HepG2 (cell line): ENCODE measurements at regions not wholly inside any gene's neighbourhood (a gene's known extent, or its start where the extent isn't known, plus 50 kb on each side); places are given as distances from the start of the nearest gene placed in this dataset.

ENCODE experiments used
- HNRNPH1 ChIP-seq: fragments of 200-400 bp; formaldehyde crosslinking; optimal IDR thresholded peaks from 2 replicates; pipeline ENCODE3; 2017; ENCODE audit warnings: mild to moderate bottlenecking, low read depth, low read length
- ZFX ChIP-seq: sonication (generic); formaldehyde crosslinking; IDR thresholded peaks from 2 replicates; pipeline ENCODE4 v1.4.0; 2020; ENCODE audit warnings: mild to moderate bottlenecking, low read depth, missing genetic modification reagents, moderate library complexity
- TF ChIP-seq, protein P1 (sequence below): sonication (generic); formaldehyde crosslinking; IDR thresholded peaks from 2 replicates; pipeline ENCODE4 v1.4.0; 2020; ENCODE audit warnings: missing genetic modification reagents
- TF ChIP-seq, protein P2 (sequence below): sonication (generic); formaldehyde crosslinking; IDR thresholded peaks from 2 replicates; pipeline ENCODE4 v1.4.0; 2020; ENCODE audit warnings: missing genetic modification reagents

DNA sequence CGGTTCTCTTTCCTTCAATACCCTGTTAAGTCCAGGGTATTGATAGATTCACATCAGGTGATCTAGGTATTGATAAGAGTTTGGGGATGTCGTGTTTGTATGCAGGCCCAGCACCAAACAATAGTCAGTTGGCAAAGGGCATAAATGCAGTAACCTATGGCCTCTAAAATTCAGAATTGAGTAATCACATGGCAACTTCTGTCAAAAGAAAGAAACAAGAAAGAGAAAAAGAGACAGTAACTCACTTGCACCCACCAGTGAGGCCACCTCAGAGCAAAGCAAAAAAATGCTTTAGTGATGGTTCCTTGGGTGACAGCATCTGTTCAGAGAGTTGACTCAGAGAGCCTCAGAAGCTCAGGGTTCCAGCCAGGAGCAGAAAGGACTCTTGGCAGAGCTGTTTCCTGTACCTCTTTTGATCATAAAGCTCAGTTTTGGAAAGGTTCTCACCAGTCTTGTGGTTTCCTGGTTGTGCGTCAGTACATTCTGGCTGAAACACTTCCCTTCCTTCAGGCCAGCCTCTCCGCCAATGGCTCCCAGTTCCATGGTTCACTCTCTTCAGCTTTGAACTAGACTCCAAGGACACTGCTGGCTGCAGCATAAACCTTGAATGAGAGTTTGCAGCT is 70.1 kb upstream of the GORAB start:
- TF ChIP-seq ZFX (CRISPR knock-in tag): no peak
- TF ChIP-seq, protein P1, sequence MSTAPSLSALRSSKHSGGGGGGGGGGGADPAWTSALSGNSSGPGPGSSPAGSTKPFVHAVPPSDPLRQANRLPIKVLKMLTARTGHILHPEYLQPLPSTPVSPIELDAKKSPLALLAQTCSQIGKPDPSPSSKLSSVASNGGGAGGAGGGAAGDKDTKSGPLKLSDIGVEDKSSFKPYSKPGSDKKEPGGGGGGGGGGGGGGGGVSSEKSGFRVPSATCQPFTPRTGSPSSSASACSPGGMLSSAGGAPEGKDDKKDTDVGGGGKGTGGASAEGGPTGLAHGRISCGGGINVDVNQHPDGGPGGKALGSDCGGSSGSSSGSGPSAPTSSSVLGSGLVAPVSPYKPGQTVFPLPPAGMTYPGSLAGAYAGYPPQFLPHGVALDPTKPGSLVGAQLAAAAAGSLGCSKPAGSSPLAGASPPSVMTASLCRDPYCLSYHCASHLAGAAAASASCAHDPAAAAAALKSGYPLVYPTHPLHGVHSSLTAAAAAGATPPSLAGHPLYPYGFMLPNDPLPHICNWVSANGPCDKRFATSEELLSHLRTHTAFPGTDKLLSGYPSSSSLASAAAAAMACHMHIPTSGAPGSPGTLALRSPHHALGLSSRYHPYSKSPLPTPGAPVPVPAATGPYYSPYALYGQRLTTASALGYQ (CRISPR knock-in tag): no peak
- TF ChIP-seq, protein P2, sequence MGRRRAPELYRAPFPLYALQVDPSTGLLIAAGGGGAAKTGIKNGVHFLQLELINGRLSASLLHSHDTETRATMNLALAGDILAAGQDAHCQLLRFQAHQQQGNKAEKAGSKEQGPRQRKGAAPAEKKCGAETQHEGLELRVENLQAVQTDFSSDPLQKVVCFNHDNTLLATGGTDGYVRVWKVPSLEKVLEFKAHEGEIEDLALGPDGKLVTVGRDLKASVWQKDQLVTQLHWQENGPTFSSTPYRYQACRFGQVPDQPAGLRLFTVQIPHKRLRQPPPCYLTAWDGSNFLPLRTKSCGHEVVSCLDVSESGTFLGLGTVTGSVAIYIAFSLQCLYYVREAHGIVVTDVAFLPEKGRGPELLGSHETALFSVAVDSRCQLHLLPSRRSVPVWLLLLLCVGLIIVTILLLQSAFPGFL: no peak
- TF ChIP-seq HNRNPH1: no peak
